Trophoblast cell (in vitro differentiated cells and primary cell): ENCODE measurements at regions not wholly inside any gene's neighbourhood (a gene's known extent, or its start where the extent isn't known, plus 50 kb on each side); places are given as distances from the start of the nearest gene placed in this dataset.

Experiments
- DNase-seq, 2 donors: peaks; one replicate each; pipeline ENCODE4 v3.0.0-alpha.2; 2016
- H2AFZ ChIP-seq: 2 replicates; pipeline ENCODE4 v1.6.1; 2013; ENCODE audit warnings: low read length, moderate library complexity, mild to moderate bottlenecking; ENCODE audit not compliant: insufficient read depth, poor library complexity
- H2AK5ac ChIP-seq: 2 replicates; pipeline ENCODE4 v1.6.1; 2013; ENCODE audit warnings: mild to moderate bottlenecking, low read length
- H2BK120ac ChIP-seq: 2 replicates; pipeline ENCODE4 v1.6.1; 2013; ENCODE audit warnings: low read length, mild to moderate bottlenecking, moderate library complexity; ENCODE audit not compliant: insufficient read depth, poor library complexity
- H2BK12ac ChIP-seq: 2 replicates; pipeline ENCODE4 v1.6.1; 2013; ENCODE audit warnings: mild to moderate bottlenecking, low read length, moderate library complexity
- H2BK5ac ChIP-seq: 2 replicates; pipeline ENCODE4 v1.6.1; 2013; ENCODE audit warnings: low read length, low read depth, moderate library complexity, mild to moderate bottlenecking; ENCODE audit not compliant: poor library complexity
- H3K14ac ChIP-seq: 2 replicates; pipeline ENCODE4 v1.6.1; 2013; ENCODE audit warnings: mild to moderate bottlenecking, low read length
- H3K18ac ChIP-seq: 2 replicates; pipeline ENCODE4 v1.6.1; 2013; ENCODE audit warnings: mild to moderate bottlenecking, low read length
- H3K23ac ChIP-seq: 2 replicates; pipeline ENCODE4 v1.6.1; 2013; ENCODE audit warnings: low read length
- H3K27ac ChIP-seq: 2 replicates; pipeline ENCODE4 v1.5.1; 2013; ENCODE audit warnings: low read depth, mild to moderate bottlenecking, inconsistent platforms, low read length, moderate library complexity
- H3K27me3 ChIP-seq: 2 replicates; pipeline ENCODE4 v1.6.1; 2013; ENCODE audit warnings: inconsistent platforms, mild to moderate bottlenecking, low read length, moderate library complexity; ENCODE audit not compliant: insufficient read depth
- H3K36me3 ChIP-seq, 2 experiments: 1 replicate in 1 of 2; 2 replicates in 1 of 2; pipeline ENCODE4 v1.6.1; 2013; ENCODE audit warnings: low read length in 2 of 2, mild to moderate bottlenecking in 2 of 2, moderate library complexity in 1 of 2; ENCODE audit not compliant: insufficient read depth in 2 of 2, control insufficient read depth in 1 of 2
- H3K4ac ChIP-seq: 2 replicates; pipeline ENCODE4 v1.6.1; 2013; ENCODE audit warnings: low read depth, mild to moderate bottlenecking, low read length, moderate library complexity
- H3K4me1 ChIP-seq, 2 experiments: 1 replicate in 1 of 2; 2 replicates in 1 of 2; pipeline ENCODE4 v1.6.1; 2013; ENCODE audit warnings: low read length in 2 of 2, mild to moderate bottlenecking in 2 of 2, moderate library complexity in 1 of 2; ENCODE audit not compliant: insufficient read depth in 2 of 2, control insufficient read depth in 1 of 2
- H3K4me2 ChIP-seq: 2 replicates; pipeline ENCODE4 v1.6.1; 2013; ENCODE audit warnings: inconsistent platforms, mild to moderate bottlenecking, low read length, moderate library complexity
- H3K4me3 ChIP-seq: 2 replicates; pipeline ENCODE4 v1.5.1; 2013; ENCODE audit warnings: mild to moderate bottlenecking, low read depth, low read length, inconsistent platforms
- H3K79me1 ChIP-seq: one replicate; pipeline ENCODE4 v1.6.1; 2013; ENCODE audit warnings: low read length
- H3K79me2 ChIP-seq: 2 replicates; pipeline ENCODE4 v1.6.1; 2013; ENCODE audit warnings: low read length, mild to moderate bottlenecking; ENCODE audit not compliant: control insufficient read depth, insufficient read depth, poor library complexity
- H3K9ac ChIP-seq: 2 replicates; pipeline ENCODE4 v1.6.1; 2013; ENCODE audit warnings: mild to moderate bottlenecking, low read length
- H3K9me3 ChIP-seq: 2 replicates; pipeline ENCODE4 v1.6.1; 2013; ENCODE audit warnings: low read depth, mild to moderate bottlenecking, control low read depth, inconsistent platforms, low read length; ENCODE audit not compliant: insufficient read depth
- H4K12ac ChIP-seq: 2 replicates; pipeline ENCODE4 v1.6.1; 2013; ENCODE audit warnings: low read depth, mild to moderate bottlenecking, low read length, moderate library complexity
- H4K8ac ChIP-seq: 2 replicates; pipeline ENCODE4 v1.6.1; 2013; ENCODE audit warnings: low read depth, mild to moderate bottlenecking, low read length, moderate library complexity
- H4K91ac ChIP-seq: one replicate; pipeline ENCODE4 v1.6.1; 2013; ENCODE audit warnings: low read depth, mild to moderate bottlenecking, low read length, moderate library complexity
- WGBS: extraction: QIAGEN DNeasy Blood & Tissue Kit; methylation state at CpG from one replicate; pipeline ENCODE4 v1.1.7; 2013; ENCODE audit warnings: missing lambda C conversion rate; ENCODE audit not compliant: insufficient read length, insufficient coverage; ENCODE audit errors: extremely low coverage; 5-methylcytosine and 5-hydroxymethylcytosine counted together

DNA sequence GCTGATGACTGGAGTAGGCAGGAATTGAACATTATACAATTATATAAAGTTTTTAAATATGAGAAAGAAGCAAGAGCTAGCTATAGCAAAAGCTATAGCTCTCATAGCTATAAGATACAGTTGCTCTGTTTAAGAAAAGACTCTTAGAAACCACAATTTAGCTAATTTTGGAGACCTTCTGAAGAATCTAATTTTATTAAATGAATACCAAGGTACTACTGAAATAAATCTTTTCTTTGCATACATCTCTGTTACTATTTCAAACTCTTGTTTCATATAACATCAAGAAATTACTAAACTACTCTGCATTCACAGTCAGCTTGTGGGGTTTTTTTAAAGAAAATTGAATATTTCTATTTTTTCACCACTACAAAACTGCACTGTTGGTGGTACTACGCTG lies 568.7 kb upstream of the MARCKS start:
- no CpG with 5 or more reads among the region's 1 CpG for WGBS
- H3K4me2 ChIP-seq = no peak overlapping the region

DNA sequence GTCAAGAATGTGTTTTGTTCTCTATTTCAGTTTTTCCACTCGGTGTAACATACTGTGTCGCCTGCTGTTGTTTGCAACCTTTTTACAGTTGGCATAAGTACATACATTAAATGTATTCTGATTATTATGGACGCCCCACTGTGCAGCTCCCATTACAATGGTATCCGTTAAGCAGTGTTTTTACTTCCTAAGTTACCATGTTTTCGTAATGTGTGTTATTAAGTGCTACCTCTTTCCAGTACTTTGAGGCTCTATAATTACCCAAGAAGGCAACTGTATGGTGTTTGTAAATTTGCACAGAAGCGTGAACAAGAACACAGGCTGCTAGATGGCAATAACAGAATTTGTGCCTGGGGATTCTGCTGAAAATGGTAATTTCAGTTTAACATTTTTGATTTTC lies 568.0 kb upstream of the MARCKS start:
- Histone ChIP-seq H3K9ac (no peak overlapping the region), H2BK12ac (no peak overlapping the region), H3K14ac (no peak overlapping the region), H3K23ac (no peak overlapping the region), H3K4me1 (no peaks in the 10 kb centered on the region), H2BK5ac (no peak overlapping the region), H2AK5ac (no peak overlapping the region), H3K4me2 (no peak overlapping the region), H3K79me1 (no peaks in the 10 kb centered on the region), H3K9me3 (no peaks in the 10 kb centered on the region), H4K8ac (no peak overlapping the region), H2AFZ (no peak overlapping the region), H3K4ac (no peak overlapping the region), H4K12ac (no peak overlapping the region), H3K36me3 (no peaks in the 10 kb centered on the region), H4K91ac (no peak overlapping the region), H2BK120ac (no peak overlapping the region), H3K79me2 (no peaks in the 10 kb centered on the region), H3K18ac (no peak overlapping the region), H3K4me3 (no peak overlapping the region), H3K27me3 (no peaks in the 10 kb centered on the region), H3K27ac (no peak overlapping the region)
- DNase-seq = no peak
- WGBS = no CpG with 5 or more reads among the region's 6 CpGs

More for the DNA sequence above, 568.7 kb upstream of the MARCKS start:
- Histone ChIP-seq H3K23ac (no peak overlapping the region), H2BK120ac (no peak overlapping the region), H3K4me1 (no peaks in the 10 kb centered on the region), H2BK12ac (no peak overlapping the region), H4K12ac (no peak overlapping the region), H3K18ac (no peak overlapping the region), H4K91ac (no peak overlapping the region), H3K14ac (no peak overlapping the region), H2AFZ (no peak overlapping the region), H2AK5ac (no peak overlapping the region), H3K4me3 (no peak overlapping the region), H3K36me3 (no peaks in the 10 kb centered on the region), H2BK5ac (no peak overlapping the region), H3K9ac (no peak overlapping the region), H3K79me2 (no peaks in the 10 kb centered on the region), H3K4ac (no peak overlapping the region), H3K9me3 (no peaks in the 10 kb centered on the region), H4K8ac (no peak overlapping the region), H3K27me3 (no peaks in the 10 kb centered on the region), H3K79me1 (no peaks in the 10 kb centered on the region), H3K27ac (no peak overlapping the region)
- no peak for DNase-seq

DNA sequence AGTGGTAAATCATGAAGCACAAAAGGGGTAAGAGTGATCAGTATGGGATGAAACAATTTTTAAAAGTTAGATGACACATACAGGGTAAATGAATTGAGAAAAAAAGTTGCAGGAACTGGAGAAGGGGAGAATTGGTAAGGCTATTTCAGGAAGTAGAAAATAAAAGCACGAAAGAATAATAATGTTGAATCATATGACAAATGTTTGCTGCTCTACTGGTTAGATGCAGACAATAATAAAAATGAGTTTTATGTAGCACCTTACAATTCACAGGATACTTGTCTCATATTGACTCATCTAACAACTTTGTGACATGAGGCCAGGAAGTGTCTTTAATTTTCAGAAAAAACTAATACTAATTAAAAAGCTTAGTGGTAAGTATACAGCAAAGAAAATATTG lies 566.5 kb upstream of the MARCKS start:
- no peak overlapping the region for H2BK12ac ChIP-seq
- no peak overlapping the region for H2AFZ ChIP-seq
- no peaks in the 10 kb centered on the region for H3K4me1 ChIP-seq
- H3K9ac ChIP-seq = no peak overlapping the region
- H3K4me3 ChIP-seq = no peak overlapping the region
- H3K18ac ChIP-seq = no peak overlapping the region
- H3K36me3 ChIP-seq = no peaks in the 10 kb centered on the region
- H3K79me1 ChIP-seq = no peaks in the 10 kb centered on the region
- H3K4me2 ChIP-seq = no peak overlapping the region
- H3K4ac ChIP-seq = no peak overlapping the region
- DNase-seq = no peak
- no peak overlapping the region for H2BK120ac ChIP-seq
- H3K27me3 ChIP-seq = no peaks in the 10 kb centered on the region
- H2AK5ac ChIP-seq = no peak overlapping the region
- no peak overlapping the region for H3K23ac ChIP-seq
- H3K9me3 ChIP-seq = no peaks in the 10 kb centered on the region
- no peak overlapping the region for H3K27ac ChIP-seq
- no CpG with 5 or more reads among the region's 1 CpG for WGBS
- no peaks in the 10 kb centered on the region for H3K79me2 ChIP-seq
- no peak overlapping the region for H4K12ac ChIP-seq
- H4K91ac ChIP-seq = no peak overlapping the region
- no peak overlapping the region for H2BK5ac ChIP-seq
- H3K14ac ChIP-seq = no peak overlapping the region
- H4K8ac ChIP-seq = no peak overlapping the region

DNA sequence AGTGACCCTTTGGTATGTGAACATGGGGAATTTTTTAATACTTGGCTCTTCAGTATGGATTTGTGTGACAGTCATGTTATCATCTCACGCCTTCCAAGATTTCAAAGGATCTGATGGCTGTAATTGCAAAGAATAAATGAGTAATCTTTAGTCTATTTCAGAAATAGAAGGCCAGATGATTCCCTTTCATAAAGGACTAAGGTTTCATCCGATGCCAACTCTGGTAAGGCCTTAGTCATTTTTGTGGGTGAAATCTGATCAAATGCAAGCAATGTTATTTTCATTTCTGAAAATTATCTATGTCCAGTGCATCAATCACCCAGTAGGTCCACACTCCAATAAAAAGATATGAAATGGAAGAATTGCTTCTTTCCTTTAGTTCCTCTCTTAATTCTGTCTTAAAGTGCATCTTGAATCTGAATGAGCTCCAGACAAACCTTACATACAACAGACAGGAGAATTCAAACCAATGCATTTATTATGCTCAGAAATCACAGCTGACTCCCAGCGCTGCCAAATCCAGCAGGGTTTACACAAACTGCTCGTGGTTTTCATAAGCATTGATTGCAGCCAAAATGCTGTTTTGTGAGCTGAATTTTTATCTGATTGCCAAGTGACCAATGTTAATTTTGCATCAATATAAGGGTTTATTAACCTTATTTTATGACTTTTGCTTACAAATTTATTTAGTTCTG lies 565.2 kb upstream of the MARCKS start:
- no peaks in the 10 kb centered on the region for H3K9me3 ChIP-seq
- no peak overlapping the region for H3K18ac ChIP-seq
- WGBS = no CpG with 5 or more reads among the region's 4 CpGs
- no peak overlapping the region for H2BK120ac ChIP-seq
- H3K79me1 ChIP-seq = no peaks in the 10 kb centered on the region
- H3K36me3 ChIP-seq = no peaks in the 10 kb centered on the region
- no peak overlapping the region for H3K9ac ChIP-seq
- no peak for DNase-seq
- H3K4me3 ChIP-seq = no peak overlapping the region
- H3K4me2 ChIP-seq = no peak overlapping the region
- no peak overlapping the region for H4K12ac ChIP-seq
- no peaks in the 10 kb centered on the region for H3K4me1 ChIP-seq
- no peak overlapping the region for H2AK5ac ChIP-seq
- H3K23ac ChIP-seq = no peak overlapping the region
- H3K79me2 ChIP-seq = no peaks in the 10 kb centered on the region
- no peak overlapping the region for H4K91ac ChIP-seq
- H3K14ac ChIP-seq = no peak overlapping the region
- no peak overlapping the region for H3K27ac ChIP-seq
- no peak overlapping the region for H3K4ac ChIP-seq
- no peak overlapping the region for H4K8ac ChIP-seq
- no peak overlapping the region for H2AFZ ChIP-seq
- no peak overlapping the region for H2BK12ac ChIP-seq
- H3K27me3 ChIP-seq = no peaks in the 10 kb centered on the region
- no peak overlapping the region for H2BK5ac ChIP-seq
